Panc1 (cell line): ENCODE measurements at regions not wholly inside any gene's neighbourhood (a gene's known extent, or its start where the extent isn't known, plus 50 kb on each side); places are given as distances from the start of the nearest gene placed in this dataset.

ENCODE experiments used
- POLR2AphosphoS5 ChIP-seq: IDR thresholded peaks from 2 replicates; pipeline ENCODE4 v1.6.1; 2012; ENCODE audit warnings: mild to moderate bottlenecking, low read depth, low read length, moderate library complexity
- TCF7L2 ChIP-seq: IDR thresholded peaks from 2 replicates; pipeline ENCODE4 v1.6.1; 2011; ENCODE audit warnings: mild to moderate bottlenecking, low read depth, low read length, inconsistent platforms
- TF ChIP-seq, protein P1 (sequence below): fragments of 450-650 bp; IDR thresholded peaks from 2 replicates; pipeline ENCODE4 v1.5.1; 2017; ENCODE audit warnings: mild to moderate bottlenecking
- TF ChIP-seq, protein P2 (sequence below), 2 experiments: IDR thresholded peaks; 2 replicates each; pipeline ENCODE4 v1.6.1; 2011 to 2012; ENCODE audit warnings: low read depth in 2 of 2, control low read depth in 1 of 2, low read length in 1 of 2, mild to moderate bottlenecking in 1 of 2, moderate library complexity in 1 of 2; ENCODE audit not compliant: insufficient read depth in 1 of 2

- TF ChIP-seq, protein P1, sequence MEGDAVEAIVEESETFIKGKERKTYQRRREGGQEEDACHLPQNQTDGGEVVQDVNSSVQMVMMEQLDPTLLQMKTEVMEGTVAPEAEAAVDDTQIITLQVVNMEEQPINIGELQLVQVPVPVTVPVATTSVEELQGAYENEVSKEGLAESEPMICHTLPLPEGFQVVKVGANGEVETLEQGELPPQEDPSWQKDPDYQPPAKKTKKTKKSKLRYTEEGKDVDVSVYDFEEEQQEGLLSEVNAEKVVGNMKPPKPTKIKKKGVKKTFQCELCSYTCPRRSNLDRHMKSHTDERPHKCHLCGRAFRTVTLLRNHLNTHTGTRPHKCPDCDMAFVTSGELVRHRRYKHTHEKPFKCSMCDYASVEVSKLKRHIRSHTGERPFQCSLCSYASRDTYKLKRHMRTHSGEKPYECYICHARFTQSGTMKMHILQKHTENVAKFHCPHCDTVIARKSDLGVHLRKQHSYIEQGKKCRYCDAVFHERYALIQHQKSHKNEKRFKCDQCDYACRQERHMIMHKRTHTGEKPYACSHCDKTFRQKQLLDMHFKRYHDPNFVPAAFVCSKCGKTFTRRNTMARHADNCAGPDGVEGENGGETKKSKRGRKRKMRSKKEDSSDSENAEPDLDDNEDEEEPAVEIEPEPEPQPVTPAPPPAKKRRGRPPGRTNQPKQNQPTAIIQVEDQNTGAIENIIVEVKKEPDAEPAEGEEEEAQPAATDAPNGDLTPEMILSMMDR = no peak
- TF ChIP-seq POLR2AphosphoS5 (no peak), TCF7L2 (no peak)
- TF ChIP-seq, protein P2, sequence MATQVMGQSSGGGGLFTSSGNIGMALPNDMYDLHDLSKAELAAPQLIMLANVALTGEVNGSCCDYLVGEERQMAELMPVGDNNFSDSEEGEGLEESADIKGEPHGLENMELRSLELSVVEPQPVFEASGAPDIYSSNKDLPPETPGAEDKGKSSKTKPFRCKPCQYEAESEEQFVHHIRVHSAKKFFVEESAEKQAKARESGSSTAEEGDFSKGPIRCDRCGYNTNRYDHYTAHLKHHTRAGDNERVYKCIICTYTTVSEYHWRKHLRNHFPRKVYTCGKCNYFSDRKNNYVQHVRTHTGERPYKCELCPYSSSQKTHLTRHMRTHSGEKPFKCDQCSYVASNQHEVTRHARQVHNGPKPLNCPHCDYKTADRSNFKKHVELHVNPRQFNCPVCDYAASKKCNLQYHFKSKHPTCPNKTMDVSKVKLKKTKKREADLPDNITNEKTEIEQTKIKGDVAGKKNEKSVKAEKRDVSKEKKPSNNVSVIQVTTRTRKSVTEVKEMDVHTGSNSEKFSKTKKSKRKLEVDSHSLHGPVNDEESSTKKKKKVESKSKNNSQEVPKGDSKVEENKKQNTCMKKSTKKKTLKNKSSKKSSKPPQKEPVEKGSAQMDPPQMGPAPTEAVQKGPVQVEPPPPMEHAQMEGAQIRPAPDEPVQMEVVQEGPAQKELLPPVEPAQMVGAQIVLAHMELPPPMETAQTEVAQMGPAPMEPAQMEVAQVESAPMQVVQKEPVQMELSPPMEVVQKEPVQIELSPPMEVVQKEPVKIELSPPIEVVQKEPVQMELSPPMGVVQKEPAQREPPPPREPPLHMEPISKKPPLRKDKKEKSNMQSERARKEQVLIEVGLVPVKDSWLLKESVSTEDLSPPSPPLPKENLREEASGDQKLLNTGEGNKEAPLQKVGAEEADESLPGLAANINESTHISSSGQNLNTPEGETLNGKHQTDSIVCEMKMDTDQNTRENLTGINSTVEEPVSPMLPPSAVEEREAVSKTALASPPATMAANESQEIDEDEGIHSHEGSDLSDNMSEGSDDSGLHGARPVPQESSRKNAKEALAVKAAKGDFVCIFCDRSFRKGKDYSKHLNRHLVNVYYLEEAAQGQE (IDR thresholded peaks at IDR 0.05; ENCODE audit: insufficient read depth in 1 of 2, low read depth in 2 of 2, low read length in 1 of 2) = no peak
Measured at GRCh38 chr5:5677738-5678137, 255.3 kb downstream of the ICE1 start.
